ENCODE measurements at regions not wholly inside any gene's neighbourhood (a gene's known extent, or its start where the extent isn't known, plus 50 kb on each side); places are given as distances from the start of the nearest gene placed in this dataset.

- TF ChIP-seq, protein P1, sequence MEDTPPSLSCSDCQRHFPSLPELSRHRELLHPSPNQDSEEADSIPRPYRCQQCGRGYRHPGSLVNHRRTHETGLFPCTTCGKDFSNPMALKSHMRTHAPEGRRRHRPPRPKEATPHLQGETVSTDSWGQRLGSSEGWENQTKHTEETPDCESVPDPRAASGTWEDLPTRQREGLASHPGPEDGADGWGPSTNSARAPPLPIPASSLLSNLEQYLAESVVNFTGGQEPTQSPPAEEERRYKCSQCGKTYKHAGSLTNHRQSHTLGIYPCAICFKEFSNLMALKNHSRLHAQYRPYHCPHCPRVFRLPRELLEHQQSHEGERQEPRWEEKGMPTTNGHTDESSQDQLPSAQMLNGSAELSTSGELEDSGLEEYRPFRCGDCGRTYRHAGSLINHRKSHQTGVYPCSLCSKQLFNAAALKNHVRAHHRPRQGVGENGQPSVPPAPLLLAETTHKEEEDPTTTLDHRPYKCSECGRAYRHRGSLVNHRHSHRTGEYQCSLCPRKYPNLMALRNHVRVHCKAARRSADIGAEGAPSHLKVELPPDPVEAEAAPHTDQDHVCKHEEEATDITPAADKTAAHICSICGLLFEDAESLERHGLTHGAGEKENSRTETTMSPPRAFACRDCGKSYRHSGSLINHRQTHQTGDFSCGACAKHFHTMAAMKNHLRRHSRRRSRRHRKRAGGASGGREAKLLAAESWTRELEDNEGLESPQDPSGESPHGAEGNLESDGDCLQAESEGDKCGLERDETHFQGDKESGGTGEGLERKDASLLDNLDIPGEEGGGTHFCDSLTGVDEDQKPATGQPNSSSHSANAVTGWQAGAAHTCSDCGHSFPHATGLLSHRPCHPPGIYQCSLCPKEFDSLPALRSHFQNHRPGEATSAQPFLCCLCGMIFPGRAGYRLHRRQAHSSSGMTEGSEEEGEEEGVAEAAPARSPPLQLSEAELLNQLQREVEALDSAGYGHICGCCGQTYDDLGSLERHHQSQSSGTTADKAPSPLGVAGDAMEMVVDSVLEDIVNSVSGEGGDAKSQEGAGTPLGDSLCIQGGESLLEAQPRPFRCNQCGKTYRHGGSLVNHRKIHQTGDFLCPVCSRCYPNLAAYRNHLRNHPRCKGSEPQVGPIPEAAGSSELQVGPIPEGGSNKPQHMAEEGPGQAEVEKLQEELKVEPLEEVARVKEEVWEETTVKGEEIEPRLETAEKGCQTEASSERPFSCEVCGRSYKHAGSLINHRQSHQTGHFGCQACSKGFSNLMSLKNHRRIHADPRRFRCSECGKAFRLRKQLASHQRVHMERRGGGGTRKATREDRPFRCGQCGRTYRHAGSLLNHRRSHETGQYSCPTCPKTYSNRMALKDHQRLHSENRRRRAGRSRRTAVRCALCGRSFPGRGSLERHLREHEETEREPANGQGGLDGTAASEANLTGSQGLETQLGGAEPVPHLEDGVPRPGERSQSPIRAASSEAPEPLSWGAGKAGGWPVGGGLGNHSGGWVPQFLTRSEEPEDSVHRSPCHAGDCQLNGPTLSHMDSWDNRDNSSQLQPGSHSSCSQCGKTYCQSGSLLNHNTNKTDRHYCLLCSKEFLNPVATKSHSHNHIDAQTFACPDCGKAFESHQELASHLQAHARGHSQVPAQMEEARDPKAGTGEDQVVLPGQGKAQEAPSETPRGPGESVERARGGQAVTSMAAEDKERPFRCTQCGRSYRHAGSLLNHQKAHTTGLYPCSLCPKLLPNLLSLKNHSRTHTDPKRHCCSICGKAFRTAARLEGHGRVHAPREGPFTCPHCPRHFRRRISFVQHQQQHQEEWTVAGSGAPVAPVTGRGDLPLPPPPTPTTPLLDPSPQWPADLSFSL (CRISPR knock-in tag; IDR thresholded peaks at IDR 0.05): peak; percentile 39; the same call in 1 of the 2 replicates
- TF ChIP-seq, protein P2, sequence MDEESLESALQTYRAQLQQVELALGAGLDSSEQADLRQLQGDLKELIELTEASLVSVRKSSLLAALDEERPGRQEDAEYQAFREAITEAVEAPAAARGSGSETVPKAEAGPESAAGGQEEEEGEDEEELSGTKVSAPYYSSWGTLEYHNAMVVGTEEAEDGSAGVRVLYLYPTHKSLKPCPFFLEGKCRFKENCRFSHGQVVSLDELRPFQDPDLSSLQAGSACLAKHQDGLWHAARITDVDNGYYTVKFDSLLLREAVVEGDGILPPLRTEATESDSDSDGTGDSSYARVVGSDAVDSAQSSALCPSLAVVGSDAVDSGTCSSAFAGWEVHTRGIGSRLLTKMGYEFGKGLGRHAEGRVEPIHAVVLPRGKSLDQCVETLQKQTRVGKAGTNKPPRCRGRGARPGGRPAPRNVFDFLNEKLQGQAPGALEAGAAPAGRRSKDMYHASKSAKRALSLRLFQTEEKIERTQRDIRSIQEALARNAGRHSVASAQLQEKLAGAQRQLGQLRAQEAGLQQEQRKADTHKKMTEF (CRISPR knock-in tag; IDR thresholded peaks at IDR 0.05): no peak
- TF ChIP-seq SIN3A (IDR thresholded peaks at IDR 0.05; ENCODE audit: borderline replicate concordance, low read depth, low read length) (no peak), SALL2 (CRISPR knock-in tag; IDR thresholded peaks at IDR 0.05) (no peak), ZNF577 (CRISPR knock-in tag; IDR thresholded peaks at IDR 0.05; ENCODE audit: borderline replicate concordance, low read depth) (no peak), MYC (CRISPR knock-in tag; IDR thresholded peaks at IDR 0.05; ENCODE audit: borderline replicate concordance) (peak; percentile 26; the same call in 1 of the 2 replicates), ZNF614 (CRISPR knock-in tag; IDR thresholded peaks at IDR 0.05; ENCODE audit: borderline replicate concordance) (no peak), GABPB1 (CRISPR knock-in tag; IDR thresholded peaks at IDR 0.05) (peak; percentile 19; the same call in 1 of the 2 replicates), ZBTB34 (CRISPR knock-in tag; IDR thresholded peaks at IDR 0.05) (no peak), ZBTB43 (CRISPR knock-in tag; conservative IDR thresholded peaks at IDR 0.05) (peak; percentile 97), ASH2L (IDR thresholded peaks at IDR 0.05; ENCODE audit: insufficient read length, low read depth, low read length) (peak; percentile 17), ZNF256 (CRISPR knock-in tag; conservative IDR thresholded peaks at IDR 0.05) (no peak)
These were observed 227.7 kb upstream of the CRY1 start (continued) for GRCh38 chr12:107320929-107321631.
